H9 (cell line): ENCODE measurements at regions not wholly inside any gene's neighbourhood (a gene's known extent, or its start where the extent isn't known, plus 50 kb on each side); places are given as distances from the start of the nearest gene placed in this dataset.

Experiments
- DNase-seq: peaks from one replicate; pipeline ENCODE4 v3.0.0-alpha.2; 2017
- H2AFZ ChIP-seq: one replicate; pipeline ENCODE4 v1.6.1; 2013; ENCODE audit warnings: mild to moderate bottlenecking, low read length, control low read depth, moderate library complexity
- H2AK5ac ChIP-seq: 2 replicates; pipeline ENCODE4 v1.6.1; 2013; ENCODE audit warnings: low read length, control low read depth, mixed read lengths; ENCODE audit not compliant: insufficient read length
- H2BK120ac ChIP-seq: one replicate; pipeline ENCODE4 v1.6.1; 2013; ENCODE audit warnings: low read depth, mild to moderate bottlenecking, low read length, control low read depth, inconsistent platforms; ENCODE audit not compliant: poor library complexity, severe bottlenecking
- H2BK12ac ChIP-seq: 2 replicates; pipeline ENCODE4 v1.6.1; 2013; ENCODE audit warnings: low read length, control low read depth, mixed read lengths, low read depth; ENCODE audit not compliant: insufficient read length
- H2BK15ac ChIP-seq: 2 replicates; pipeline ENCODE4 v1.6.1; 2013; ENCODE audit warnings: low read depth, low read length, control low read depth
- H2BK20ac ChIP-seq: one replicate; pipeline ENCODE4 v1.6.1; 2013; ENCODE audit warnings: low read depth, mild to moderate bottlenecking, low read length, control low read depth, inconsistent platforms; ENCODE audit not compliant: poor library complexity, severe bottlenecking
- H2BK5ac ChIP-seq: 2 replicates; pipeline ENCODE4 v1.6.1; 2013; ENCODE audit warnings: low read length, control low read depth, mixed read lengths; ENCODE audit not compliant: insufficient read length
- H3K14ac ChIP-seq: 2 replicates; pipeline ENCODE4 v1.6.1; 2013; ENCODE audit warnings: low read length, control low read depth; ENCODE audit not compliant: insufficient read depth
- H3K18ac ChIP-seq: 2 replicates; pipeline ENCODE4 v1.6.1; 2013; ENCODE audit warnings: low read depth, mild to moderate bottlenecking, mixed read lengths, low read length, control low read depth; ENCODE audit not compliant: insufficient read length
- H3K23ac ChIP-seq: 2 replicates; pipeline ENCODE4 v1.6.1; 2013; ENCODE audit warnings: low read length, control low read depth, mixed read lengths, low read depth; ENCODE audit not compliant: insufficient read length
- H3K23me2 ChIP-seq: 2 replicates; pipeline ENCODE4 v1.6.1; 2013; ENCODE audit warnings: low read depth, mild to moderate bottlenecking, mixed read lengths, low read length, control low read depth; ENCODE audit not compliant: insufficient read length, poor library complexity, severe bottlenecking
- H3K27ac ChIP-seq: 2 replicates; pipeline ENCODE4 v1.5.1; 2013; ENCODE audit warnings: low read length, control low read depth, mixed read lengths, low read depth; ENCODE audit not compliant: insufficient read length
- H3K27me3 ChIP-seq: 2 replicates; pipeline ENCODE4 v1.6.1; 2013; ENCODE audit warnings: low read length, control low read depth, inconsistent platforms; ENCODE audit not compliant: insufficient read depth
- H3K4ac ChIP-seq: 2 replicates; pipeline ENCODE4 v1.6.1; 2013; ENCODE audit warnings: low read depth, mild to moderate bottlenecking, control low read depth, inconsistent platforms, low read length, moderate library complexity
- H3K4me1 ChIP-seq: 2 replicates; pipeline ENCODE4 v1.6.1; 2013; ENCODE audit warnings: low read length, control low read depth, inconsistent platforms; ENCODE audit not compliant: insufficient read depth
- H3K4me2 ChIP-seq: 2 replicates; pipeline ENCODE4 v1.6.1; 2013; ENCODE audit warnings: low read length, control low read depth, mixed read lengths; ENCODE audit not compliant: insufficient read length, insufficient read depth
- H3K56ac ChIP-seq: 2 replicates; pipeline ENCODE4 v1.6.1; 2013; ENCODE audit warnings: low read depth, mild to moderate bottlenecking, mixed read lengths, low read length, control low read depth; ENCODE audit not compliant: insufficient read length
- H3K79me1 ChIP-seq: 2 replicates; pipeline ENCODE4 v1.6.1; 2013; ENCODE audit warnings: low read depth, mild to moderate bottlenecking, moderate library complexity, low read length, control low read depth, inconsistent platforms; ENCODE audit not compliant: insufficient read depth, poor library complexity, severe bottlenecking
- H3K79me2 ChIP-seq: 2 replicates; pipeline ENCODE4 v1.6.1; 2013; ENCODE audit warnings: low read length, control low read depth, inconsistent platforms; ENCODE audit not compliant: insufficient read depth
- H3K9ac ChIP-seq: 2 replicates; pipeline ENCODE4 v1.6.1; 2013; ENCODE audit warnings: low read length, control low read depth, mixed read lengths; ENCODE audit not compliant: insufficient read length; ENCODE audit errors: extremely low read depth
- H3K9me3 ChIP-seq: one replicate; pipeline ENCODE4 v1.6.1; 2013; ENCODE audit warnings: low read depth, low read length, inconsistent platforms; ENCODE audit not compliant: control insufficient read depth
- H3T11ph ChIP-seq: one replicate; pipeline ENCODE4 v1.6.1; 2013; ENCODE audit warnings: mild to moderate bottlenecking, low read length, control low read depth, inconsistent platforms
- H4K20me1 ChIP-seq: one replicate; pipeline ENCODE4 v1.6.1; 2013; ENCODE audit not compliant: control insufficient read depth, insufficient read length, insufficient read depth
- H4K5ac ChIP-seq: 2 replicates; pipeline ENCODE4 v1.6.1; 2013; ENCODE audit warnings: low read depth, mild to moderate bottlenecking, mixed read lengths, low read length, control low read depth; ENCODE audit not compliant: insufficient read length
- H4K8ac ChIP-seq: replicated peaks from 2 replicates; pipeline ENCODE4 v1.6.1; 2013; ENCODE audit warnings: low read length, control low read depth, mixed read lengths, low read depth; ENCODE audit not compliant: insufficient read length
- H4K91ac ChIP-seq: 2 replicates; pipeline ENCODE4 v1.6.1; 2013; ENCODE audit warnings: low read depth, mild to moderate bottlenecking, moderate library complexity, mixed read lengths, low read length, control low read depth; ENCODE audit not compliant: insufficient read length
- H3K27ac Mint-ChIP-seq, 3 experiments: 2 replicates in 2 of 3; 3 replicates in 1 of 3; pipeline ENCODE4 v1.8.0; 2020 to 2021; ENCODE audit warnings: mixed read lengths in 3 of 3, mild to moderate bottlenecking in 1 of 3, moderate library complexity in 1 of 3
- H3K27me3 Mint-ChIP-seq: 2 replicates; pipeline ENCODE4 v1.8.0; 2021; ENCODE audit warnings: low read depth, mild to moderate bottlenecking, moderate library complexity, mixed read lengths
- H3K36me3 Mint-ChIP-seq, 3 experiments: 2 replicates in 2 of 3; 3 replicates in 1 of 3; pipeline ENCODE4 v1.8.0; 2020 to 2021; ENCODE audit warnings: low read depth in 3 of 3, mixed read lengths in 3 of 3; ENCODE audit not compliant: insufficient read depth in 1 of 3
- H3K4me1 Mint-ChIP-seq, 2 experiments: 2 replicates each; pipeline ENCODE4 v1.8.0; 2020; ENCODE audit warnings: mixed read lengths in 2 of 2
- H3K4me3 Mint-ChIP-seq, 2 experiments: 2 replicates in 1 of 2; 3 replicates in 1 of 2; pipeline ENCODE4 v1.8.0; 2020 to 2021; ENCODE audit warnings: mild to moderate bottlenecking in 2 of 2, mixed read lengths in 2 of 2, moderate library complexity in 1 of 2
- H3K9me3 Mint-ChIP-seq, 2 experiments: 2 replicates in 1 of 2; 3 replicates in 1 of 2; pipeline ENCODE4 v1.8.0; 2020; ENCODE audit warnings: mild to moderate bottlenecking in 2 of 2, mixed read lengths in 2 of 2, moderate library complexity in 1 of 2
- CTCF ChIP-seq: fragments of 200-600 bp; sonication (generic); conservative IDR thresholded peaks from 3 replicates; pipeline ENCODE4 v1.8.0; 2021; ENCODE audit warnings: antibody characterized with exemption, mild to moderate bottlenecking
- WGBS: extraction: QIAGEN DNeasy Blood & Tissue Kit; methylation state at CpG from one replicate; pipeline ENCODE4 v1.1.7; 2013; ENCODE audit warnings: missing lambda C conversion rate, low lambda C conversion rate, mixed read lengths; ENCODE audit not compliant: insufficient read length; ENCODE audit errors: extremely low coverage; 5-methylcytosine and 5-hydroxymethylcytosine counted together

- Histone ChIP-seq H3T11ph (no peak overlapping the region), H3K79me2 (no peaks in the 10 kb centered on the region), H3K23me2 (no peaks in the 10 kb centered on the region), H2BK20ac (no peak overlapping the region), H3K27me3 (no peaks in the 10 kb centered on the region), H3K18ac (no peak overlapping the region), H2AK5ac (no peak overlapping the region), H4K8ac (no peak overlapping the region), H3K4ac (no peak overlapping the region), H2BK12ac (no peak overlapping the region), H2BK15ac (no peak overlapping the region), H3K4me2 (no peak overlapping the region), H3K79me1 (no peaks in the 10 kb centered on the region), H2BK5ac (no peak overlapping the region), H3K27ac (no peak overlapping the region), H4K91ac (no peak overlapping the region), H2AFZ (no peak overlapping the region), H3K9ac (no peak overlapping the region), H2BK120ac (no peak overlapping the region), H3K4me1 (no peaks in the 10 kb centered on the region), H3K9me3 (no peaks in the 10 kb centered on the region), H3K14ac (no peak overlapping the region), H4K20me1 (no peaks in the 10 kb centered on the region), H4K5ac (no peak overlapping the region), H3K56ac (no peak overlapping the region), H3K23ac (no peak overlapping the region)
- Mint-ChIP-seq H3K27me3 (no peaks in the 10 kb centered on the region; the same call in 1 of the 2 replicates), H3K36me3 (no peaks in the 10 kb centered on the region), H3K9me3 (no peaks in the 10 kb centered on the region), H3K27ac (no peak overlapping the region), H3K4me1 (no peaks in the 10 kb centered on the region), H3K4me3 (no peak overlapping the region)
- TF ChIP-seq CTCF = no peak
- no CpG with 5 or more reads among the region's 5 CpGs for WGBS
- no peak for DNase-seq
Measured at GRCh38 chr5:2182020-2182419, 299.3 kb upstream of the IRX4 start.
